ENCODE measurements at regions not wholly inside any gene's neighbourhood (a gene's known extent, or its start where the extent isn't known, plus 50 kb on each side); places are given as distances from the start of the nearest gene placed in this dataset.
"Not testable (repeated sequence)": the region's sequence is repeated elsewhere in the genome, so short reads cannot be mapped to it uniquely, and the experiment has no call there.

DNA sequence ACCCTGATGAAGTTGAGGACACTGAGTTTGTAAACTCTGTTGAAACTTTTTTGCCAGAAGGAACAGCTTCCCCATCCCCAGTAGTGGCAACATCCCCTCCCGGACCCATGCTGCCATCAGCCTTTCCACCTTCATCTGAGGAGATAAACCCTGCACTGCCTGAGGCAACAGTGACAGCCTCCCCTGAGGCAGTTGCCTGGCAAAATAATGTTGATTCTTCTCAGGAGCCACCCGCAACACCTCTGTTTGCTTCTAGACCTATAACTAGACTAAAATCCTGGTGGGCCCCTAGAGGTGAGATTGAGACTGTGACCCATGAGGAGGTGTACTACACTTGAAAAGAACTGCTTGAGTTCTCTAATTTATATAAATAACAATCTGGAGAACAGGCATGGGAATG, 597.6 kb upstream of the NR3C2 start:
- DNase-seq, result not testable (repeated sequence)

DNA sequence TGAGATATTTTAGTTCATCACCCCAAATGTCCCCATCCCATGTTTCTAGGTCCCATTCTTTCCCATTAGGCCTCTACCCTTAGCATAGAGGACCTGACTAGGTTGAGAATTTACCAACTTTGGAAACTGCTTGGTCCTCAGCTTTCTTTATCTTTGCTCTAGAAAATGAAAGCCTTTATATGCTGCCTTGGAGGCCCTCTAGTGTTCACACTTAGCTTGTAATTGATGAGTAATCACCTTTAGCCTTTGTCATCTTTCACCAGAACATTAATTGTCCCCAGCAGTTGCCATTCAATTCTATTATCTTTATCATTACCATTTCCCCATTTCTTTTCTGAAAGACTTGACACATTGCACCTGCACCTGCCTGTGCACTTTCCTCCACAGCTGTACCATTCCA, 589.2 kb upstream of the NR3C2 start:
- DNase-seq, result no peak

- no peak for DNase-seq
These were observed 586.9 kb upstream of the NR3C2 start for GRCh38 chr4:149029056-149029651.

DNA sequence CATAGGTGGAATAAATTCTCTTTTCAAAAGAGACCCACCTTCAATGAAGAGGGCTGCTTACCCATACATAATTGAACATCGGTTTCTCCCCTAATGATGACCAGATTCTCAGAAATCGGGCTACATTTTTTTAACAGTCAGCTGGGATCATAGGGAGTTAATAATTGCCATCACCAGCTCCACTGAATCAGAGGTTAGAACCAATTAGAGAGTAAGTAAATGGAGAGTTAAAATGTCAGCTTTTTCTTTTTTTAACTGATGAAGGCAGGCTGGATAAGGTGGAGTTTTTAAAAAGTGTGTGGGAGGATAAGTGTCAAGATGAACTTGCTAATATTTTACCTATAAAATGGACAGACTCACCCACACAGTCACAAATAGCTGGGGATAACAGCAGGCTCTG, 584.5 kb upstream of the NR3C2 start:
- DNase-seq, result no peak

GRCh38 chr4:149017002-149017734, 575.0 kb upstream of the NR3C2 start:
- DNase-seq, result no peak

DNA sequence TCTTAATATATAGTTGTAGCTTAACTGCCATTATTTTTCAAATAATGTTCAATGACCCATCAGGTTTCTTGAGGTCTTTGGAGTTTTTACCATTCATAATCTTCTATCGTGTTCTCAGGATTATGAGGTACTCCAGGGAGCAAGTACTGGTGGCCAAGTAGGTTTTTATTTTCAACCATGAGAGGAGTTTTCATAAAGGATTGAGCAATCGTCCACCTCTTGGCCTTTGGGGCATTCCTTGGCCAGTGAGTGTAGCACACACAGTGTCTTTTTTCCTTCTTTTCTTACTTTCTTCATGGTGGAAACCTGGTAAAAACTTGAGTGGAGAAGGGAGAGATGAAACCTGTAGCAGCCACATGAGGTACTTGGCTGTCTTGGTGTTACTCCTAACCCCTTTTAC, 567.0 kb upstream of the NR3C2 start:
- no peak for DNase-seq

DNA sequence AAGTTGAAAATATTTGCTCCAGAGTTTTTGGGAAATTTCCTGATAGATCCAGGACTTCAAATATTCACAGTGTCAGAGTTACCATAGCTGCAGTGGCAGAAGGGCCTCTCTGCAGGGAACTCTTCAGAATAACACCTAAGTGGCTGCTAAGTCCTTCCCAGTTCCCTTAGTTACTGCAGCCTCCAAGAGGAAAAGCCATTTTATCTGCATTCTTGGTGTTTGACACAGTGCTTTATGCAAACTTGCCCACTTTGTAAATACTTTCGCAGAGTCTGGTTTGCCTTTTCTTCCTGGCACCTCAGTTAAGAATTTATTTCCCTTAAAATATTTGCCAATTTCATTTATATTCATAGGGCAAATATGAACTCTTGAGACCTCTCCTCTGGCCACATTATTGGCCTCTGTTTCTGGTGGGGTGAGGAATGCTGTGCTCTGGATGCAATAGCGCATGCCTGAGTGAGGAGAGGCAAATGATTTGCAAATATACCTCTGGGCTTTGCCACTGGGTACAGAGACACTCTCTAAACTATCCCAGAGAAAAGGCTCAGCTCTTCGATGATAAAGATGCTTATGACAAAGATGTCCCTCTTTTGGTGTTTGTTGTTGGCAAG, 566.3 kb upstream of the NR3C2 start:
- DNase-seq, result no peak

DNA sequence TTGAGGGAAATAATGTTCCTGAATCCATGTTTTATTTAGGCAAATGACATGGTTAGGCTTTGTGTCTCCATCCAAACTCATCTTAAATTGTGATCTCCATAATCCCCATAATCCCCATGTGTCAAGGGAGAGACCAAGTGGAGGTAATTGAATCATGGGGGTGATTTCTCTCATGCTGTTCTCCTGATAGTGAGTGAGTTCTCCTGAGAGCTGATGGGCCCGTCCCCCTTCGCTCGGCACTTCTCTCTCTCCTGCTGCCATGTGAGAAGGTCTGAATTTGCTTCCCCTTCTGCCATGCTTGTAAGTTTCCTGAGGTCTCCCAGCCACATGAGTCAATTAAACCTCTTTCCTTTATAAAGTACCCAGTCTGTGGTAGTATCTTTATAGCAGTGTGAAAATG, 563.0 kb upstream of the NR3C2 start:
- DNase-seq, result no peak

DNA sequence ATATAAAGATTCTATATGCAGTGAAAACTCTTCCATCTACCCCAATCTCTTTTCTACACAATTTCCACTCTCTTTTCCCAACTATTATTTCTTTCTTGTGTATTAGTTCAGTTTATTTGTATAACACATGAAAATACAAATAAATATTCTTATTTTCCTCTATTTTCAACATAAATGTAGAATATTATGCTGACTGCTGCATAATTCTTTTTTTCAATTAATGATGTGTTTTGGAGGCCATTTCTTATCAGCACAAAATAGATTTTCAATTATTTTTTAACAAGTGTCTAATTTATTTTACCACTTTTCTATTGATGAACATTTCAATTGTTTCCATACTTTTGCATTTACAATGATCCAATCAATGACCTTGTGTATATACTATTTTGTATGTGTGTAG, 557.7 kb upstream of the NR3C2 start:
- no peak for DNase-seq

GRCh38 chr4:148998719-148999118, 556.5 kb upstream of the NR3C2 start:
- no peak for DNase-seq

GRCh38 chr4:148986951-148987350, 544.7 kb upstream of the NR3C2 start:
- no peak for DNase-seq

- no peak for DNase-seq
These were observed 542.7 kb upstream of the NR3C2 start for GRCh38 chr4:148984951-148985350.

DNA sequence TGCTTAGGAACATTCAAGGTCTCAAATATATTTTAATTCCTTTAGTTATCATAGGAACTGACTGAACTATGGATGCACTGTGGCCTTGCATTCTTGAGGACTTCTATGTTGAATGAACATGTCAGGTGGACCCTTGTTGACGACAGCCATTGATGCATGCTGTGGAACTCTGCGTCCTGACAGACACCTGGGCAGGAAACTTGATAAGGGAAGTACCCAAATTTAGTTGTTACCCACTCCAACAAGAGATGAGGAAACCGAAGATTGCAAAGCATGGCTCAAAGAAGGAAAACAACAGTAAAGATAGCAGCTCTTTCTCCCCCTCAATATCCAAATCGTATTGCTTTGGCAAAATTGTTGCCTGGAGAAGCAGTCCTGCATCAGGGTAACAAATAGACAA, 540.0 kb upstream of the NR3C2 start:
- DNase-seq, result no peak

DNA sequence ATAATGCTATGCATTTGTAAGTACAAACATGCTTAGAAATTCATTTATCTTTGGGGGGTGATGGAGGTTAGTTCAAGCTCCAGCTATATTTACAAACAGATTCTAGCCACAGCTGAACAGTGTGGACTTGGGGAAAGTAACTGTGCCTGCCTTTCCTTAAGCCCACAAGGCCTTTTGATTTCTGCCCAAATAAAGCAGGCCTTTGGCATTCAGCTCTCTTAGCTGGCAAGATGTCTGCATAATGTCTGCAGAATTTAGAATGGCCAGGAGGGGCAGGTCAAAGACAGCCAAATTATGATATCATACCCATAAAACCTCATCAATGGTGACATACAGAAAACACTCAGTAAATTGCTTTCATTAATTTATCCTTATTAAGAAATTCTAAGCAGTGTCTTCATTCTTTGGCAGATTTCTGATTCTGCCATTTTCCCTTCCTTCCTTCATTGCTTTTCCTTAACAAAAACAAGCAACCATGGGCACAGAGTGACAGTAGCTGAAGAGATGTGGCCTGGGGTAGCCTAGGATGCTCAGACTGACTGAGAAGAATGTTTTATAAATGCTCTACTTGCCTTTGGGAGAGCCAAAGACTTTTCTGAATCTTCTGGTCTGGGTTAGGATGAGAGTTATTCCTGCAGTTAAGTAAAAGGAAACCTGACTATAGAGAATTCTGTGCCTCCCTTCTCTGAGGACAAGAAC, 538.7 kb upstream of the NR3C2 start:
- DNase-seq, result no peak

DNA sequence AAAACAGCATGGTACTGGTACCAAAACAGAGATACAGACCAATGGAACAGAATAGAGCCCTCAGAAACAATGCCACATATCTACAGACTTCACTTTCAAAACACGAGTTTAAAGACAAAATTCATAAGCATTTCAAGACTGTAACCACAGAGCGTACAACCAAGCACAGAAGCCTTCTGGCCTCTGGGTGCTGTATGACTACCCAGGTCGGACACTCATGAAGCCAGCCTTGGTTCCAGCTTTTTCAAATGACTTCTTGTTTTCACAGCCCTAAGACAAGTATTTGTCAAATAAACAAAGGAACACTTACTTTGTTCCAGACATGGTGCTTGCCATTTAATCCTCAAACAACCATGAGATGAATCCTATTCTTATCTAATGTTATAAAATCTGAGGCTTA, 536.1 kb upstream of the NR3C2 start:
- no peak for DNase-seq

GRCh38 chr4:148975464-148975863, 533.2 kb upstream of the NR3C2 start:
- DNase-seq, result no peak

GRCh38 chr4:148965080-148965479, 522.9 kb upstream of the NR3C2 start:
- no peak for DNase-seq

GRCh38 chr4:148964456-148964855, 522.2 kb upstream of the NR3C2 start:
- DNase-seq, result no peak

DNA sequence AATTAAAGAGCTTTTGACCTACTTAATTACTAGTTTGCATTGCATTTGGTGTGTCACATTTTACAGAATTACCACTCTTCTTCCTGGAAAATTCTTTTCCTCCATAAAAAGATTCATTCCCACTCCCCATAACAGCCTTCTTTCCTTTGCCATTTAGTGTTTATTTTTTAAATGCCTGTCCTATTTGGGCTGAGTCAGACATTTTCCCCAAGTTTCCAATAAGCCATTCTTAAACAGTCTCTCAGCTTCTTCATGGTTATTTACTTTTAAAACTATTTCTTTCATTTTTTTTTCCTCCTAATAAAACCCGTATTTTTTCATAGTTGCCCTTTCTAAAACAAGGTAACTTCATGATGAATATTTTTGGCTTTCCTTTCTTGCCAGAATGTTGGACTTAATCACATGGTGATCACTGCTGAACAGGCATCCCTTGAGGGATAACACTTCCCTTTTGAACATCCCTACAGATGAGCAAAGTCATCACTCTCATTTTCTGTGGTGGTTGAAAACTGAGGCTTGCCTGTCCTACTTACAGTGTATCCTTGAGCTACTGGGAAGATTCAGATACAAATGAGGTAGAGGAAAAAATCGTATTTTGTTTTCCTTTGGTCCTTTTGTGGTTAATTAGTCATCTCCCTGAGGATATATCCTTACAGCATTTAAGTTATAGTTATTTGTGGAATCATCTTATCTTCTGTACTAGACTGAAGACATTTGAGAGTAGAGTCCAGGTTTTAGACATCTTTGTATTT, 520.5 kb upstream of the NR3C2 start:
- DNase-seq, result no peak

DNA sequence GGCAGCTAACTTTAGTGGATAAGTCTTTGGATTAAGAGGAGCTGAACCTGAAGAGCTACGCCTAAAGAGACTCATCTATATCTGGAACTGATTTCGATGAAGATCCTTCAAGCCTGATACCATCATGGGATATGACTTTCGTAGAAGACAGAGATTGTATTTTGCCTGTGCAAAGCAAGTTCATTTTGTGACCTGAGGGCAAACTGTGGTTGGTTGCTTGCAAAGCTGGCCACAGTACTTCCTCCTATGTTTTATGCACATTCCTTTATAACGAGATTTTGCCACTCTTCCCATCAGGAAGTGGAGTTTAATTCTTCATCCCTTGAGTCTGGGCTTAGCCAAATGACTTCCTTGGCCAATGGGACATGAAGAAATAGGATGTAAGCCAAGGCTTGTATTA, 519.3 kb upstream of the NR3C2 start:
- no peak for DNase-seq

DNA sequence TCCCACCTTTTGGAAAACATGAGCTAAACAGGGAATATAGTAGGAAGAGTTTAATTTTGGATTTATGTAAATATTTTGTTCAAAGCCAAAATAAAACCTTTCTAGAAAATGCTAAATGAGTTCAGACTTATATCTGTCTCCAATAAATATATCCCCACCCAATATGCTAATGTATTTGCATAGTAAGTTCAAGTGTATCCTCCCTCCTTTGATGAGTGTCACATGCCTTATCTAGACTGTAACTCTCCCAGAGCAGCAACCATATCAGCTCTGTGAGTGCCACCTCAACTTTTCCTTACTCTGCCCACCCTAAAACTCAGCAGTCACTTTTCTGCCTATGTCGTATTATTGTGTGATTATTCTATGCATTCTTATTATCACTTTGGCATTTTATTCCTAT, 516.1 kb upstream of the NR3C2 start:
- no peak for DNase-seq

GRCh38 chr4:148955564-148956297, 513.5 kb upstream of the NR3C2 start:
- no peak for DNase-seq
